Liver (tissue), 3 donors: ENCODE measurements at regions not wholly inside any gene's neighbourhood (a gene's known extent, or its start where the extent isn't known, plus 50 kb on each side); places are given as distances from the start of the nearest gene placed in this dataset.

Experiments used
- EGR1 ChIP-seq, 2 donors: IDR thresholded peaks; 2 replicates each; pipeline ENCODE4 v1.6.1; 2016 to 2018; ENCODE audit warnings: antibody characterized with exemption in 2 of 2, low read depth in 2 of 2
- FOXA1 ChIP-seq: IDR thresholded peaks from 2 replicates; pipeline ENCODE4 v1.6.1; 2016; ENCODE audit warnings: antibody characterized with exemption
- HNF4G ChIP-seq: IDR thresholded peaks from 2 replicates; pipeline ENCODE4 v1.6.1; 2016; ENCODE audit warnings: antibody characterized with exemption
- RAD21 ChIP-seq, 2 donors: IDR thresholded peaks; 2 replicates each; pipeline ENCODE4 v1.6.1; 2016; ENCODE audit warnings: antibody characterized with exemption in 2 of 2, mild to moderate bottlenecking in 2 of 2
- RXRA ChIP-seq, 2 donors: IDR thresholded peaks; 2 replicates each; pipeline ENCODE4 v1.6.1; 2017 to 2018; ENCODE audit warnings: antibody characterized with exemption in 2 of 2, mild to moderate bottlenecking in 1 of 2
- TAF1 ChIP-seq: conservative IDR thresholded peaks from 2 replicates; pipeline ENCODE4 v1.6.1; 2016; ENCODE audit warnings: antibody characterized with exemption, mild to moderate bottlenecking
- YY1 ChIP-seq: IDR thresholded peaks from 2 replicates; pipeline ENCODE4 v1.6.1; 2016; ENCODE audit warnings: antibody characterized with exemption, mild to moderate bottlenecking
- TF ChIP-seq, protein P1 (sequence below): fragments of 150-350 bp; IDR thresholded peaks from 2 replicates; pipeline ENCODE4 v1.5.1; 2017; ENCODE audit warnings: improper control_type of control experiment, low read depth, low read length; ENCODE audit not compliant: missing input control
- TF ChIP-seq, protein P2 (sequence below): IDR thresholded peaks from 2 replicates; pipeline ENCODE4 v1.6.1; 2016; ENCODE audit warnings: antibody characterized with exemption, mild to moderate bottlenecking
- donor health status: healthy.
- donor health status: healthy.

DNA sequence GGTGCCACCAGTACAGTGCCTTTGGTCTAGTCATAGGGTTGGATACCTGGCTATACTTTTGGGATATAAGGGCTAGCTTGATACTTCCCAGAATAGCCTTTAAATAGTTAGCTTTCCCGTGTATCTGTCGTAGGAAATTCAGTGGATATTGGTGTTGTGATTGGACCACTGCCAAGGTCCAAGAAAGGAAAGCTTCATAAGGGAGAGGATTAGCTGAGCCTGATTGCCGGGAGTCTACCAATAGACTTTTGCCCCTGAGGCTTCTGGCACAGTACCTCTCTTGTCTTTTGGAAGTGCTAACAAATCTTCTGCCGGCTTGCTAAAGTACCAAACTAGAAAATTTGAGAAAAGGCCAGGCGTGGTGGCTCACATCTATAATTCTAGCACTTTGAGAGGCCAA is 61.1 kb upstream of the XIST start:
- TF ChIP-seq HNF4G: no peak
- no peak for TF ChIP-seq RXRA (IDR thresholded peaks at IDR 0.05)
- TF ChIP-seq, protein P1, sequence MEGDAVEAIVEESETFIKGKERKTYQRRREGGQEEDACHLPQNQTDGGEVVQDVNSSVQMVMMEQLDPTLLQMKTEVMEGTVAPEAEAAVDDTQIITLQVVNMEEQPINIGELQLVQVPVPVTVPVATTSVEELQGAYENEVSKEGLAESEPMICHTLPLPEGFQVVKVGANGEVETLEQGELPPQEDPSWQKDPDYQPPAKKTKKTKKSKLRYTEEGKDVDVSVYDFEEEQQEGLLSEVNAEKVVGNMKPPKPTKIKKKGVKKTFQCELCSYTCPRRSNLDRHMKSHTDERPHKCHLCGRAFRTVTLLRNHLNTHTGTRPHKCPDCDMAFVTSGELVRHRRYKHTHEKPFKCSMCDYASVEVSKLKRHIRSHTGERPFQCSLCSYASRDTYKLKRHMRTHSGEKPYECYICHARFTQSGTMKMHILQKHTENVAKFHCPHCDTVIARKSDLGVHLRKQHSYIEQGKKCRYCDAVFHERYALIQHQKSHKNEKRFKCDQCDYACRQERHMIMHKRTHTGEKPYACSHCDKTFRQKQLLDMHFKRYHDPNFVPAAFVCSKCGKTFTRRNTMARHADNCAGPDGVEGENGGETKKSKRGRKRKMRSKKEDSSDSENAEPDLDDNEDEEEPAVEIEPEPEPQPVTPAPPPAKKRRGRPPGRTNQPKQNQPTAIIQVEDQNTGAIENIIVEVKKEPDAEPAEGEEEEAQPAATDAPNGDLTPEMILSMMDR: no peak
- TF ChIP-seq, protein P2, sequence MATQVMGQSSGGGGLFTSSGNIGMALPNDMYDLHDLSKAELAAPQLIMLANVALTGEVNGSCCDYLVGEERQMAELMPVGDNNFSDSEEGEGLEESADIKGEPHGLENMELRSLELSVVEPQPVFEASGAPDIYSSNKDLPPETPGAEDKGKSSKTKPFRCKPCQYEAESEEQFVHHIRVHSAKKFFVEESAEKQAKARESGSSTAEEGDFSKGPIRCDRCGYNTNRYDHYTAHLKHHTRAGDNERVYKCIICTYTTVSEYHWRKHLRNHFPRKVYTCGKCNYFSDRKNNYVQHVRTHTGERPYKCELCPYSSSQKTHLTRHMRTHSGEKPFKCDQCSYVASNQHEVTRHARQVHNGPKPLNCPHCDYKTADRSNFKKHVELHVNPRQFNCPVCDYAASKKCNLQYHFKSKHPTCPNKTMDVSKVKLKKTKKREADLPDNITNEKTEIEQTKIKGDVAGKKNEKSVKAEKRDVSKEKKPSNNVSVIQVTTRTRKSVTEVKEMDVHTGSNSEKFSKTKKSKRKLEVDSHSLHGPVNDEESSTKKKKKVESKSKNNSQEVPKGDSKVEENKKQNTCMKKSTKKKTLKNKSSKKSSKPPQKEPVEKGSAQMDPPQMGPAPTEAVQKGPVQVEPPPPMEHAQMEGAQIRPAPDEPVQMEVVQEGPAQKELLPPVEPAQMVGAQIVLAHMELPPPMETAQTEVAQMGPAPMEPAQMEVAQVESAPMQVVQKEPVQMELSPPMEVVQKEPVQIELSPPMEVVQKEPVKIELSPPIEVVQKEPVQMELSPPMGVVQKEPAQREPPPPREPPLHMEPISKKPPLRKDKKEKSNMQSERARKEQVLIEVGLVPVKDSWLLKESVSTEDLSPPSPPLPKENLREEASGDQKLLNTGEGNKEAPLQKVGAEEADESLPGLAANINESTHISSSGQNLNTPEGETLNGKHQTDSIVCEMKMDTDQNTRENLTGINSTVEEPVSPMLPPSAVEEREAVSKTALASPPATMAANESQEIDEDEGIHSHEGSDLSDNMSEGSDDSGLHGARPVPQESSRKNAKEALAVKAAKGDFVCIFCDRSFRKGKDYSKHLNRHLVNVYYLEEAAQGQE: no peak
- TF ChIP-seq TAF1: no peak
- TF ChIP-seq RAD21 (IDR thresholded peaks at IDR 0.05): no peak
- TF ChIP-seq YY1: no peak
- TF ChIP-seq FOXA1: no peak
- TF ChIP-seq EGR1 (IDR thresholded peaks at IDR 0.05; ENCODE audit: low read depth in 2 of 2): no peak
